NCI-H146 treated with DMSO at 0.1 percent for 48 hours (cell line): ENCODE measurements at regions not wholly inside any gene's neighbourhood (a gene's known extent, or its start where the extent isn't known, plus 50 kb on each side); places are given as distances from the start of the nearest gene placed in this dataset.
"Not testable (repeated sequence)": the region's sequence is repeated elsewhere in the genome, so short reads cannot be mapped to it uniquely, and the experiment has no call there.

Source experiments
- DNase-seq: peaks from one replicate; lab custom pipeline; 2025; ENCODE audit not compliant: unreplicated experiment; lab: John Stamatoyannopoulos, UW

- not testable (repeated sequence) for DNase-seq
Measured at GRCh38 chr7:150098592-150098991, 224.6 kb upstream of the LRRC61 start.

- not testable (repeated sequence) for DNase-seq
Measured at GRCh38 chr7:150101282-150101681, 221.9 kb upstream of the LRRC61 start.

- not testable (repeated sequence) for DNase-seq
Measured at GRCh38 chr7:150107283-150107682, 215.9 kb upstream of the LRRC61 start.

GRCh38 chr7:150110375-150110820, 212.8 kb upstream of the LRRC61 start:
- DNase-seq = not testable (repeated sequence)

GRCh38 chr7:150110882-150111281, 212.3 kb upstream of the LRRC61 start:
- DNase-seq = not testable (repeated sequence)

- DNase-seq = not testable (repeated sequence)
Measured at GRCh38 chr7:150111373-150112139, 211.6 kb upstream of the LRRC61 start.

GRCh38 chr7:150113301-150113700, 209.9 kb upstream of the LRRC61 start:
- not testable (repeated sequence) for DNase-seq

- not testable (repeated sequence) for DNase-seq
Measured at GRCh38 chr7:150114591-150114990, 208.6 kb upstream of the LRRC61 start.

- not testable (repeated sequence) for DNase-seq
Measured at GRCh38 chr7:150119966-150120365, 203.2 kb upstream of the LRRC61 start.

- DNase-seq = not testable (repeated sequence)
Measured at GRCh38 chr7:150125831-150126230, 197.3 kb upstream of the LRRC61 start.

- not testable (repeated sequence) for DNase-seq
Measured at GRCh38 chr7:150134451-150134850, 188.7 kb upstream of the LRRC61 start.

GRCh38 chr7:150135620-150136190, 187.4 kb upstream of the LRRC61 start:
- DNase-seq = not testable (repeated sequence)

GRCh38 chr7:150139840-150140239, 183.3 kb upstream of the LRRC61 start:
- not testable (repeated sequence) for DNase-seq

- DNase-seq = not testable (repeated sequence)
Measured at GRCh38 chr7:150141525-150142345, 181.4 kb upstream of the LRRC61 start.

- DNase-seq = not testable (repeated sequence)
Measured at GRCh38 chr7:150146124-150146523, 177.0 kb upstream of the LRRC61 start.

GRCh38 chr7:150147524-150147923, 175.6 kb upstream of the LRRC61 start:
- not testable (repeated sequence) for DNase-seq

- DNase-seq = not testable (repeated sequence)
Measured at GRCh38 chr7:150156015-150156414, 167.1 kb upstream of the LRRC61 start.

- DNase-seq = not testable (repeated sequence)
Measured at GRCh38 chr7:150158696-150159095, 164.5 kb upstream of the LRRC61 start.

- not testable (repeated sequence) for DNase-seq
Measured at GRCh38 chr7:150169515-150169914, 153.6 kb upstream of the LRRC61 start.

- not testable (repeated sequence) for DNase-seq
Measured at GRCh38 chr7:150169943-150170490, 153.1 kb upstream of the LRRC61 start.

GRCh38 chr7:150183602-150184001, 139.6 kb upstream of the LRRC61 start:
- not testable (repeated sequence) for DNase-seq
